BE2C (cell line): ENCODE measurements at regions not wholly inside any gene's neighbourhood (a gene's known extent, or its start where the extent isn't known, plus 50 kb on each side); places are given as distances from the start of the nearest gene placed in this dataset.
"Not testable (repeated sequence)": the region's sequence is repeated elsewhere in the genome, so short reads cannot be mapped to it uniquely, and the experiment has no call there.

ENCODE experiments used
- DNase-seq: peaks from one replicate; pipeline ENCODE4 v3.0.0-alpha.2; 2020
- H3K27me3 ChIP-seq: fragments of 250-450 bp; sonication (Bioruptor Pico); 2 replicates; pipeline ENCODE4 v1.5.1; 2020; ENCODE audit warnings: mild to moderate bottlenecking
- H3K36me3 ChIP-seq: fragments of 250-450 bp; sonication (Bioruptor Pico); 2 replicates; pipeline ENCODE4 v1.5.1; 2020; ENCODE audit warnings: mild to moderate bottlenecking
- H3K4me1 ChIP-seq: fragments of 250-450 bp; sonication (Bioruptor Pico); 2 replicates; pipeline ENCODE4 v1.5.1; 2020
- H3K4me3 ChIP-seq: 2 replicates; pipeline ENCODE4 v1.5.1; 2011; ENCODE audit warnings: low read depth, low read length
- H3K9me3 ChIP-seq: fragments of 250-450 bp; sonication (Bioruptor Pico); 2 replicates; pipeline ENCODE4 v1.5.1; 2020
- TF ChIP-seq, protein P1 (sequence below): IDR thresholded peaks from 2 replicates; pipeline ENCODE4 v1.5.1; 2012; ENCODE audit warnings: mild to moderate bottlenecking, low read depth, low read length

DNA sequence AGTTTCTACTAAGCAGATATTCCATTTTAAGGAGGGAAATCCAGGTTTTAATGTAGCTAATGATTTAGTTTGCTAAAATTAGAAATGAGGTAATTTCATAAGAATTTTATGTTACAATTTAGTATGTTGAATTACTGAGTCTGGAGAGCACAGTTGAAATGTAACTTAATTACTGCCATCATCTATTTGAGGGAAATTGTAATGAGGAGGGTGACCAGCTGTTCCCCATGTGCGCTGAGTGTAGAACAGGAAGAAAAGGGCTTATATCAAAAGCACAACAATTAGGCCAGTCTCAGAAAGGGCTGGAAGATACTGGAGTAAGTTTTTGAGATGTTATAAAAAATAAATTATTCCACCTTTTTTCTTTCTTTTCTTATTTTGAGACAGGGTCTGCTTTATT lies 735.1 kb upstream of the GOT2 start:
- H3K36me3 ChIP-seq: no peaks in the 10 kb centered on the region
- TF ChIP-seq, protein P1, sequence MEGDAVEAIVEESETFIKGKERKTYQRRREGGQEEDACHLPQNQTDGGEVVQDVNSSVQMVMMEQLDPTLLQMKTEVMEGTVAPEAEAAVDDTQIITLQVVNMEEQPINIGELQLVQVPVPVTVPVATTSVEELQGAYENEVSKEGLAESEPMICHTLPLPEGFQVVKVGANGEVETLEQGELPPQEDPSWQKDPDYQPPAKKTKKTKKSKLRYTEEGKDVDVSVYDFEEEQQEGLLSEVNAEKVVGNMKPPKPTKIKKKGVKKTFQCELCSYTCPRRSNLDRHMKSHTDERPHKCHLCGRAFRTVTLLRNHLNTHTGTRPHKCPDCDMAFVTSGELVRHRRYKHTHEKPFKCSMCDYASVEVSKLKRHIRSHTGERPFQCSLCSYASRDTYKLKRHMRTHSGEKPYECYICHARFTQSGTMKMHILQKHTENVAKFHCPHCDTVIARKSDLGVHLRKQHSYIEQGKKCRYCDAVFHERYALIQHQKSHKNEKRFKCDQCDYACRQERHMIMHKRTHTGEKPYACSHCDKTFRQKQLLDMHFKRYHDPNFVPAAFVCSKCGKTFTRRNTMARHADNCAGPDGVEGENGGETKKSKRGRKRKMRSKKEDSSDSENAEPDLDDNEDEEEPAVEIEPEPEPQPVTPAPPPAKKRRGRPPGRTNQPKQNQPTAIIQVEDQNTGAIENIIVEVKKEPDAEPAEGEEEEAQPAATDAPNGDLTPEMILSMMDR: no peak
- no peaks in the 10 kb centered on the region for H3K4me1 ChIP-seq
- H3K4me3 ChIP-seq: no peak overlapping the region
- no peaks in the 10 kb centered on the region for H3K27me3 ChIP-seq
- H3K9me3 ChIP-seq: no peaks in the 10 kb centered on the region; the same call in 1 of the 2 replicates
- DNase-seq: no peak

DNA sequence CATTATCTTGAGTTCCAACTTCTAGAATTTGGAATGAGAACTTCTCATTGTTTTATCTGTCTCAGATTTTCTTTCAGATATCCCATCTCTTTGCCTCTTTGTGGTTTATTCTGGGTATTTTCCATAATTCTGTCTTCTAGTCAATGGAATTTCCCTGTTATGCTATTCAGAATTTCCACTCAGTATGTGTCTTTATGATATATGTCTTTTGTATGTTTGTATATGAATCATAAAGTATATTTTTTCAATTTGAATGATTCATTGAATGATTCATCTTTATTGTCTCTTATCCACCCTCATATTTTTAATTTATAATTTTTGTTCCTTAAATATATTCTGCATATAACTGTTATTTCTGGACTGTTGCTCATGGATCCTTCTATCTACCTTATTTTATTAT lies 729.7 kb upstream of the GOT2 start:
- Histone ChIP-seq H3K4me3 (no peak overlapping the region), H3K9me3 (no peaks in the 10 kb centered on the region; the same call in 1 of the 2 replicates), H3K4me1 (no peaks in the 10 kb centered on the region), H3K36me3 (no peaks in the 10 kb centered on the region), H3K27me3 (no peaks in the 10 kb centered on the region)
- DNase-seq: no peak
- TF ChIP-seq, protein P1: no peak

DNA sequence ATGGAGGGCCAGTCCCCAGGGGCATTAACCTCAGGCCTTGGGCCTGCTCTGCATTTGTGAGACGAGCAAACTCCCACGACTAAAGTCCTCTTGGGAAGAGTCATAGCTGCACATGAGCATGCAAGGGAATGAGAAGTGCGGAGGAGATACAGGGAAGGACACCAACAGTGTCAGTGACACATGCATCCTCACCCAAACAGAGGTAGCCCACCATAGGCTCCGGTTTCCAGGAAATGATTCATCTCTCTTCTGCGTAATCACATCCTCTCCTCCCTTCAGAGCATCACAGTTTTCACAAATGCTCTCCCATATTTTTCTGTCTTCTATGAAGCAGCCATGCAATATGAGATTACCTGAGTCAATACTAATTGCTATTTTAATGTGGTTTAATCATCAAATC lies 725.7 kb upstream of the GOT2 start:
- H3K4me3 ChIP-seq: no peak overlapping the region
- no peaks in the 10 kb centered on the region for H3K4me1 ChIP-seq
- no peaks in the 10 kb centered on the region for H3K36me3 ChIP-seq
- H3K27me3 ChIP-seq: no peaks in the 10 kb centered on the region
- TF ChIP-seq, protein P1: no peak
- DNase-seq: no peak
- no peaks in the 10 kb centered on the region for H3K9me3 ChIP-seq

DNA sequence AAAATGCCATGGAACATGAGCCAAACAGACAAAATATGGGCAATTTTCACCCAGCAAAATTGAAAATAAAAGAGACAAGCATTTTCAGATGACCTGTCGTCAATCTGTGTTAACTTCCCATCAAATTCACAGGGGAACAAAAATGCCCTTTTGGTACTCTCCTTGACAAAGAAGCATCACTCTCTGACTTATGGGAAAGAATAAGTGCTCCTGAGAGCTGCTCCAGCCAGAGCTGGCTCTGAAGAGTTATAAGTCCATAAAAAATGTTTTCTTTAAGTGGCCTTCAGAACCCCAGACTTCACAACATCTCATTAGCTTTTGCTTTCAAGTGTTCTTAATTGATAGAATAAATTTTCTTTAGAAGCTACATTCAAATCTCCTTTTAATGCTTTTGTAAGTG lies 721.4 kb upstream of the GOT2 start:
- Histone ChIP-seq H3K36me3 (no peaks in the 10 kb centered on the region), H3K4me1 (no peaks in the 10 kb centered on the region), H3K4me3 (no peak overlapping the region), H3K9me3 (no peaks in the 10 kb centered on the region), H3K27me3 (no peaks in the 10 kb centered on the region)
- no peak for DNase-seq
- TF ChIP-seq, protein P1: no peak

DNA sequence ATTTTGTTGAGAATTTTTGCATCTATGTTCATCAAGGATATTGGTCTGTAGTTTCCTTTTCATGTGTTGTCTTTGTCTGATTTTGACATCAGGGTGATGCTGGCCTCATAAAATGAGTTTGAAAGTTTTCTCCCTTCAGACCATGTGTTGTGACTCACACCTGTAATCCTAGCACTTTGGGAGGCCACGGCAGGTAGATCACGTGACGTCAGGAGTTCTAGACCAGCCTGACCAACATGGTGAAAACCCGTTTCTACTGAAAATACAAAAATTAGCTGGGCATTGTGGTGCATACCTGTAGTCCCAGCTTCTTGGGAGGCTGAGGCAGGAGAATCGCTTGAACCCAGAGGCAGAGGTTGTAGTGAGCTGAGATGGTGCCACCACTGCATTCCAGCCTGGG lies 716.4 kb upstream of the GOT2 start:
- not testable (repeated sequence) for DNase-seq, H3K4me3 ChIP-seq, H3K9me3 ChIP-seq, H3K4me1 ChIP-seq, H3K27me3 ChIP-seq, H3K36me3 ChIP-seq

DNA sequence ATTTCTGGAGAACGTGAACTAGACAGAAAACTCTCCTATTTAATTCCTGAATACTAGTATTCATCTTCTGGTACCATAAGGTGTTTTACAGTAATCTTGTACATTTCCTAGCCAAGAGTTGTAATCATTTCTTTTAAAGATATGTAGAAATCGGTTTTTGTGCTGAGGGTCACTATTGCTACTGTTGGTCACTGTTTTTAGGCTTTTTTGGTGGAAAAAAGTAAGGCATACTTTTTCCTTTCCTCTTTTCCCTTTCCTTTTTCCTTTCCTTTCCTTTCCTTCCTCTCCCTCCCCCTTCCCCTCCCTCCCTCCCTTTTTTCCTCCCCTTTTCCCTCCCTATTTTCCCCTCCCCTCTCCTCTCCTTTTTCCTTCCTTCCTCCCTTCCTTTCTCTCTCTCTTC lies 706.4 kb upstream of the GOT2 start:
- no peak for DNase-seq
- Histone ChIP-seq H3K4me1 (no peaks in the 10 kb centered on the region), H3K36me3 (no peaks in the 10 kb centered on the region), H3K9me3 (no peaks in the 10 kb centered on the region; the same call in 1 of the 2 replicates), H3K27me3 (no peaks in the 10 kb centered on the region), H3K4me3 (no peak overlapping the region)
- TF ChIP-seq, protein P1: no peak

DNA sequence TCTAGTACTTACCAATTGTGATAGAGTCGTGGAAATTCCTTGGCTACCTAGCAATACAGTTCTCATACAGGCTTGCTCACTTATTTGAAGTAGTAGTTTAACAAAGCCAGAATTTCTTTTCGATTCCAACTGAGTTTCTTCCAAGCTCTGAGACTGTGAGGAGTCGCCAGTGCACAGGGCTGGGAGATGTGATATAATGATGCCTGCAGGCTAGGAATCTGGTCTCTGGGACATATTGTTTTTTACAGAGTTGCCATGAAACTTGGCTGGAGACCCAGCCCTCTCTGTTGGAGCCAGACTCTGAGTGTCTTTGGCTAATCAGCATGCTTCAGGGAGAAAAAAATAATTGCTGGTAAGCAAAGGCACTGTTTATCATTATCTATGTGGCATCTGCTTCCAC lies 698.8 kb upstream of the GOT2 start:
- Histone ChIP-seq H3K9me3 (no peaks in the 10 kb centered on the region), H3K4me3 (no peak overlapping the region), H3K36me3 (no peaks in the 10 kb centered on the region), H3K4me1 (no peaks in the 10 kb centered on the region), H3K27me3 (no peaks in the 10 kb centered on the region)
- TF ChIP-seq, protein P1: no peak
- no peak for DNase-seq
